Mammary epithelial cell (primary cell): ENCODE measurements at regions not wholly inside any gene's neighbourhood (a gene's known extent, or its start where the extent isn't known, plus 50 kb on each side); places are given as distances from the start of the nearest gene placed in this dataset.

Experiments used
- CTCF ChIP-seq, 2 donors: IDR thresholded peaks in 1 of 2; conservative IDR thresholded peaks in 1 of 2; 2 replicates each; pipeline ENCODE4 v1.5.1; 2011 to 2012; ENCODE audit warnings: inconsistent platforms in 2 of 2, low read length in 2 of 2, mild to moderate bottlenecking in 2 of 2, control low read depth in 1 of 2, low read depth in 1 of 2; ENCODE audit not compliant: insufficient read depth in 1 of 2; ENCODE audit errors: extremely low read depth in 1 of 2
- EZH2 ChIP-seq: IDR thresholded peaks from 2 replicates; pipeline ENCODE4 v1.6.1; 2012; ENCODE audit warnings: low read length, inconsistent platforms, borderline replicate concordance

DNA sequence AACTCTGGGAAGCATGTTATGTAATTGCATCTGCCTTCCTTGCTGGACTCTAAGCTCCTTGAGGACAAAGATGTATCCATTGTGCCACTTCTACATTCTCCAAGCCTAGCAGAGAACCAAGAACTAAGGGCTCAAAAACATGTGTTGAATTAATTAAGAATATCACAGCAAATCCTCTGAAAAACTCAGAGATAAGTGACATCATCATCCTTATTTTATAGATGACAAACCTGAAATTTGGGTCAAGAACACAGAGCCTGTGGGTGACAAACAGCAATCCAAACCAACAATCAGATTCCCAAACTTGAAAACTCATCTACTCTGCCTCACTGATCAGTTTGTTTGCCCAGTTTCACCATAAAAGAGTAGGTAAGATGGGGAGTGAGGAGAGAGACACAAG lies 503.6 kb upstream of the LRRN3 start:
- TF ChIP-seq CTCF (conservative IDR thresholded peaks at IDR 0.05 in 1 of 2, IDR thresholded peaks at IDR 0.05 in 1 of 2; ENCODE audit: extremely low read depth in 1 of 2, insufficient read depth in 1 of 2, low read depth in 1 of 2, low read length in 2 of 2), result no peak
- TF ChIP-seq EZH2, result no peak
